Heart right ventricle (tissue), 16 donors: ENCODE measurements at regions not wholly inside any gene's neighbourhood (a gene's known extent, or its start where the extent isn't known, plus 50 kb on each side); places are given as distances from the start of the nearest gene placed in this dataset.
A peak's percentile ranks its signal among the peaks of the same experiment; 100 is the strongest.
"Not testable (repeated sequence)": the region's sequence is repeated elsewhere in the genome, so short reads cannot be mapped to it uniquely, and the experiment has no call there.

Experiments used
- ATAC-seq, 8 donors: fragments of 200-7000 bp; cut with Tn5 transposase; one replicate each; pipeline ENCODE4 v1.9.1; 2020; ENCODE audit warnings: mild to moderate bottlenecking in 8 of 8, moderate library complexity in 8 of 8, moderate number of reproducible peaks in 1 of 8
- DNase-seq, 2 donors: peaks; one replicate each; pipeline ENCODE4 v3.0.0-alpha.2; 2020
- H3K27ac ChIP-seq, 10 donors: fragments of 200-600 bp; sonication (generic) in 2 of 10; one replicate each; pipeline versions ENCODE4 v1.5.0 to v1.8.0; 2020 to 2022; ENCODE audit warnings: mild to moderate bottlenecking in 3 of 10
- H3K27me3 ChIP-seq, 7 donors: fragments of 200-600 bp; one replicate each; pipeline ENCODE4 v1.8.0; 2021 to 2022; ENCODE audit warnings: mild to moderate bottlenecking in 2 of 7
- H3K36me3 ChIP-seq, 9 donors: fragments of 200-600 bp; sonication (generic) in 1 of 9; one replicate each; pipeline versions ENCODE4 v1.5.0 to v1.8.0; 2020 to 2022; ENCODE audit warnings: mild to moderate bottlenecking in 2 of 9
- H3K4me1 ChIP-seq, 9 donors: fragments of 200-600 bp; sonication (generic) in 1 of 9; one replicate each; pipeline versions ENCODE4 v1.5.0 to v1.8.0; 2020 to 2022; ENCODE audit warnings: mild to moderate bottlenecking in 4 of 9
- H3K4me3 ChIP-seq, 10 donors: fragments of 200-600 bp; sonication (generic) in 2 of 10; one replicate each; pipeline versions ENCODE4 v1.5.0 to v1.8.0; 2020 to 2022; ENCODE audit warnings: mild to moderate bottlenecking in 7 of 10, moderate library complexity in 2 of 10
- H3K9me3 ChIP-seq, 11 donors: fragments of 200-600 bp in 10 of 11; sonication (generic) in 2 of 11; one replicate each; pipeline versions ENCODE4 v1.5.0 to v1.8.0; 2013 to 2022; ENCODE audit warnings: mild to moderate bottlenecking in 2 of 11, control low read depth in 1 of 11, moderate library complexity in 1 of 11
- WGBS, 2 donors: extraction: QIAGEN DNeasy Blood & Tissue Kit; methylation state at CpG; one replicate each; pipeline ENCODE4 v1.1.7; 2013; ENCODE audit warnings: inconsistent platforms in 1 of 2; 5-methylcytosine and 5-hydroxymethylcytosine counted together
- intact Hi-C, 10 donors: fragments of 100-400 bp; cut with DNase I; formaldehyde crosslinking; loops; one replicate each; pipeline versions ENCODE4 v1.11.1 to v1.14.2; 2022
- donor health status: Arrhythmogenic right ventricular cardiomyopathy.
- donor health status: ischemic (EF 13 %, LVEDD 7.1; RV severe dilation, severe dysfunction).
- donor health status: healthy with polysubstance abuse.
- donor health status: DM: no; HTN: yes; CAD: no.
- donor health status: DM: no; HTN: no; CAD: no.
- donor health status: ischemic (EF 25% LVEDD 6.9; RV normal size, moderate dysfunction).
- donor health status: ischemic (EF 25% LVEDD 5.7; RV mildly dilated, moderate dysfunction).
- donor health status: healthy.
- donor health status: DM: yes; HTN: yes; CAD: no.
- donor health status: Ischemic cardiomyopathy.
- donor health status: ischemic (EF 35%, LVEDD 5.7; RV mildly dilated, moderate dysfunction).
- donor health status: nonischemic (EF 11% LVEDD 7.7; RV severe dilation, severe dysfunction).
- donor health status: DM: yes; HTN: yes; CAD: no.
- donor health status: PGD.
- donor health status: ischemic (EF 29% LVEDD 5.4; RV normal size, mild dysfunction).
- donor health status: nonischemic (EF 23%, LVEDD 6.1; RV moderate dilation, normal function).

GRCh38 chr2:110333114-110334095 lies 121.1 kb upstream of the MTLN start:
- H3K4me3 ChIP-seq, H3K9me3 ChIP-seq, DNase-seq, H3K36me3 ChIP-seq, H3K27ac ChIP-seq, ATAC-seq, intact Hi-C loops, H3K27me3 ChIP-seq, H3K4me1 ChIP-seq: not testable (repeated sequence)
- 84 to 96% methylated on average over 5 to 10 of the region's 18 CpGs for WGBS, 2 donors

GRCh38 chr2:110331625-110332024 lies 119.3 kb upstream of the MTLN start:
- H3K9me3 ChIP-seq, H3K4me3 ChIP-seq, H3K27ac ChIP-seq, H3K4me1 ChIP-seq, DNase-seq, ATAC-seq, H3K36me3 ChIP-seq, intact Hi-C loops, H3K27me3 ChIP-seq: not testable (repeated sequence)
- WGBS, 2 donors, result 85 to 93% methylated on average over 7 to 8 of the region's 10 CpGs

GRCh38 chr2:110329760-110330159 lies 117.4 kb upstream of the MTLN start:
- intact Hi-C loops, result not testable (repeated sequence)

GRCh38 chr2:110329158-110329557 lies 116.8 kb upstream of the MTLN start:
- 47 to 49% methylated on average over 5 of the region's 7 CpGs for WGBS, 2 donors

More at GRCh38 chr2:110329760-110330159, 117.4 kb upstream of the MTLN start:
- H3K9me3 ChIP-seq, H3K36me3 ChIP-seq, ATAC-seq, H3K27me3 ChIP-seq, DNase-seq, H3K27ac ChIP-seq, H3K4me1 ChIP-seq, H3K4me3 ChIP-seq: not testable (repeated sequence)
- 99 to 100% methylated on average over 5 of the region's 10 CpGs for WGBS, 2 donors

GRCh38 chr2:110328677-110329076 lies 116.3 kb upstream of the MTLN start:
- not testable (repeated sequence) for DNase-seq
- peak in 3 of 8 donors; percentile 6 to 51 (median 23) for ATAC-seq

More at GRCh38 chr2:110329158-110329557, 116.8 kb upstream of the MTLN start:
- H3K36me3 ChIP-seq, DNase-seq, H3K4me1 ChIP-seq, H3K27ac ChIP-seq, H3K27me3 ChIP-seq, intact Hi-C loops, H3K9me3 ChIP-seq, H3K4me3 ChIP-seq: not testable (repeated sequence)
- peak in 3 of 8 donors; percentile 15 to 30 (median 16) for ATAC-seq

GRCh38 chr2:110323832-110324231 lies 111.5 kb upstream of the MTLN start:
- ATAC-seq, H3K9me3 ChIP-seq, H3K27ac ChIP-seq, intact Hi-C loops, H3K36me3 ChIP-seq, H3K4me3 ChIP-seq, DNase-seq, H3K4me1 ChIP-seq, H3K27me3 ChIP-seq: not testable (repeated sequence)
- no CpG with 5 or more reads among the region's 4 CpGs for WGBS, 2 donors

More at GRCh38 chr2:110328677-110329076, 116.3 kb upstream of the MTLN start:
- H3K36me3 ChIP-seq, intact Hi-C loops, H3K9me3 ChIP-seq, H3K27ac ChIP-seq, H3K4me3 ChIP-seq, H3K27me3 ChIP-seq, H3K4me1 ChIP-seq: not testable (repeated sequence)
- WGBS, 2 donors, result 91 to 96% methylated on average over 5 of the region's 5 CpGs

GRCh38 chr2:110322535-110322934 lies 110.2 kb upstream of the MTLN start:
- H3K27me3 ChIP-seq, H3K27ac ChIP-seq, intact Hi-C loops, H3K36me3 ChIP-seq, DNase-seq, ATAC-seq, H3K4me1 ChIP-seq, H3K4me3 ChIP-seq, H3K9me3 ChIP-seq: not testable (repeated sequence)
- no CpG with 5 or more reads among the region's 8 CpGs for WGBS, 2 donors

- intact Hi-C loops, H3K27me3 ChIP-seq, H3K27ac ChIP-seq, DNase-seq, H3K4me1 ChIP-seq, H3K36me3 ChIP-seq, H3K4me3 ChIP-seq, H3K9me3 ChIP-seq: not testable (repeated sequence)
- ATAC-seq, result peak in 1 of 8 donors; percentile 27
- no CpG with 5 or more reads among the region's 10 CpGs for WGBS, 2 donors
Measured at GRCh38 chr2:110320834-110321563, 108.7 kb upstream of the MTLN start.

GRCh38 chr2:110318898-110319297 lies 106.6 kb upstream of the MTLN start:
- H3K4me1 ChIP-seq, DNase-seq, H3K4me3 ChIP-seq, H3K36me3 ChIP-seq, intact Hi-C loops, H3K9me3 ChIP-seq, H3K27ac ChIP-seq, H3K27me3 ChIP-seq: not testable (repeated sequence)
- ATAC-seq, result peak; percentile 50 to 86 (median 72)
- WGBS, 2 donors, result no CpG with 5 or more reads among the region's 4 CpGs

- H3K27ac ChIP-seq, H3K36me3 ChIP-seq, intact Hi-C loops, H3K9me3 ChIP-seq, ATAC-seq, DNase-seq, H3K4me3 ChIP-seq, H3K4me1 ChIP-seq, H3K27me3 ChIP-seq: not testable (repeated sequence)
- no CpG with 5 or more reads among the region's 5 CpGs for WGBS, 2 donors
Measured at GRCh38 chr2:110317377-110317776, 105.0 kb upstream of the MTLN start.
